Breast epithelium (tissue), 4 donors: ENCODE measurements at regions not wholly inside any gene's neighbourhood (a gene's known extent, or its start where the extent isn't known, plus 50 kb on each side); places are given as distances from the start of the nearest gene placed in this dataset.

Experiments used
- DNase-seq, 2 donors: peaks; one replicate each; pipeline ENCODE4 v3.0.0-alpha.2; 2019; ENCODE audit warnings: low spot score in 2 of 2
- H3K27ac ChIP-seq, 2 donors: fragments of 200-600 bp; sonication (generic) in 1 of 2; one replicate each; pipeline ENCODE4 v1.5.1; 2016 to 2019; ENCODE audit warnings: mild to moderate bottlenecking in 1 of 2
- H3K27me3 ChIP-seq, 2 donors: fragments of 200-600 bp; sonication (generic) in 1 of 2; one replicate each; pipeline versions ENCODE4 v1.5.1 to v1.6.0; 2017 to 2019; ENCODE audit warnings: control low read depth in 1 of 2, mild to moderate bottlenecking in 1 of 2
- H3K36me3 ChIP-seq: fragments of 200-600 bp; one replicate; pipeline ENCODE4 v1.5.1; 2019
- H3K4me1 ChIP-seq, 2 donors: fragments of 200-600 bp; sonication (generic); one replicate each; pipeline ENCODE4 v1.5.1; 2016 to 2019; ENCODE audit warnings: control low read depth in 1 of 2
- H3K4me3 ChIP-seq, 3 donors: fragments of 200-600 bp; sonication (generic); 1 replicate in 2 of 3; 2 replicates in 1 of 3; pipeline ENCODE4 v1.5.1; 2016 to 2019; ENCODE audit warnings: mild to moderate bottlenecking in 3 of 3, moderate library complexity in 2 of 3
- H3K9me3 ChIP-seq, 2 donors: fragments of 200-600 bp; sonication (generic) in 1 of 2; one replicate each; pipeline ENCODE4 v1.5.1; 2016 to 2019; ENCODE audit warnings: control low read depth in 1 of 2
- POLR2A ChIP-seq: fragments of 450-650 bp; IDR thresholded peaks from one replicate; pipeline ENCODE4 v1.6.1; 2016; ENCODE audit warnings: antibody characterized with exemption, mild to moderate bottlenecking, moderate library complexity
- POLR2AphosphoS5 ChIP-seq, 3 donors: sonication (generic); formaldehyde crosslinking; IDR thresholded peaks; one replicate each; pipeline ENCODE4 v1.6.1; 2017; ENCODE audit warnings: antibody characterized with exemption in 3 of 3
- intact Hi-C: fragments of 100-400 bp; cut with DNase I; formaldehyde crosslinking; loops from one replicate; pipeline ENCODE4 v1.15.1; 2023; ENCODE audit warnings: low total_unique reads
- TF ChIP-seq, protein P1 (sequence below), 3 donors: fragments of 450-650 bp; IDR thresholded peaks; one replicate each; pipeline ENCODE4 v1.5.1; 2016 to 2017; ENCODE audit warnings: antibody characterized with exemption in 3 of 3, mild to moderate bottlenecking in 3 of 3, moderate library complexity in 3 of 3

GRCh38 chr1:238272145-238272544, 381.4 kb upstream of the ZP4 start:
- H3K4me3 ChIP-seq: no peak overlapping the region
- intact Hi-C loops: no loop called here

GRCh38 chr1:238265866-238266265, 375.1 kb upstream of the ZP4 start:
- Histone ChIP-seq H3K36me3 (no peaks in the 10 kb centered on the region), H3K4me3 (no peak overlapping the region), H3K27me3 (no peaks in the 10 kb centered on the region), H3K4me1 (no peaks in the 10 kb centered on the region), H3K9me3 (no peaks in the 10 kb centered on the region), H3K27ac (no peak overlapping the region)
- no peak for DNase-seq
- intact Hi-C loops: no loop called here
- TF ChIP-seq, protein P1, sequence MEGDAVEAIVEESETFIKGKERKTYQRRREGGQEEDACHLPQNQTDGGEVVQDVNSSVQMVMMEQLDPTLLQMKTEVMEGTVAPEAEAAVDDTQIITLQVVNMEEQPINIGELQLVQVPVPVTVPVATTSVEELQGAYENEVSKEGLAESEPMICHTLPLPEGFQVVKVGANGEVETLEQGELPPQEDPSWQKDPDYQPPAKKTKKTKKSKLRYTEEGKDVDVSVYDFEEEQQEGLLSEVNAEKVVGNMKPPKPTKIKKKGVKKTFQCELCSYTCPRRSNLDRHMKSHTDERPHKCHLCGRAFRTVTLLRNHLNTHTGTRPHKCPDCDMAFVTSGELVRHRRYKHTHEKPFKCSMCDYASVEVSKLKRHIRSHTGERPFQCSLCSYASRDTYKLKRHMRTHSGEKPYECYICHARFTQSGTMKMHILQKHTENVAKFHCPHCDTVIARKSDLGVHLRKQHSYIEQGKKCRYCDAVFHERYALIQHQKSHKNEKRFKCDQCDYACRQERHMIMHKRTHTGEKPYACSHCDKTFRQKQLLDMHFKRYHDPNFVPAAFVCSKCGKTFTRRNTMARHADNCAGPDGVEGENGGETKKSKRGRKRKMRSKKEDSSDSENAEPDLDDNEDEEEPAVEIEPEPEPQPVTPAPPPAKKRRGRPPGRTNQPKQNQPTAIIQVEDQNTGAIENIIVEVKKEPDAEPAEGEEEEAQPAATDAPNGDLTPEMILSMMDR (IDR thresholded peaks at IDR 0.05): no peak
- TF ChIP-seq POLR2A (no peak), POLR2AphosphoS5 (IDR thresholded peaks at IDR 0.05) (no peak)

More at GRCh38 chr1:238272145-238272544, 381.4 kb upstream of the ZP4 start:
- no peak for DNase-seq
- H3K4me1 ChIP-seq: no peaks in the 10 kb centered on the region
- H3K27ac ChIP-seq: no peak overlapping the region
- H3K36me3 ChIP-seq: no peaks in the 10 kb centered on the region
- peaks cover 0 to 13% of the 10 kb centered on the region in 2 donors for H3K9me3 ChIP-seq
- H3K27me3 ChIP-seq: no peaks in the 10 kb centered on the region
- TF ChIP-seq POLR2A (no peak), POLR2AphosphoS5 (IDR thresholded peaks at IDR 0.05) (no peak)
- TF ChIP-seq, protein P1 (IDR thresholded peaks at IDR 0.05): no peak

GRCh38 chr1:238264951-238265350, 374.2 kb upstream of the ZP4 start:
- intact Hi-C loops: no loop called here
- no peak for DNase-seq
- no peaks in the 10 kb centered on the region for H3K4me1 ChIP-seq
- no peaks in the 10 kb centered on the region for H3K9me3 ChIP-seq
- TF ChIP-seq, protein P1 (IDR thresholded peaks at IDR 0.05): no peak
- TF ChIP-seq POLR2AphosphoS5 (IDR thresholded peaks at IDR 0.05) (no peak), POLR2A (no peak)
- no peak overlapping the region for H3K27ac ChIP-seq
- H3K36me3 ChIP-seq: no peaks in the 10 kb centered on the region
- no peak overlapping the region for H3K4me3 ChIP-seq
- no peaks in the 10 kb centered on the region for H3K27me3 ChIP-seq

DNA sequence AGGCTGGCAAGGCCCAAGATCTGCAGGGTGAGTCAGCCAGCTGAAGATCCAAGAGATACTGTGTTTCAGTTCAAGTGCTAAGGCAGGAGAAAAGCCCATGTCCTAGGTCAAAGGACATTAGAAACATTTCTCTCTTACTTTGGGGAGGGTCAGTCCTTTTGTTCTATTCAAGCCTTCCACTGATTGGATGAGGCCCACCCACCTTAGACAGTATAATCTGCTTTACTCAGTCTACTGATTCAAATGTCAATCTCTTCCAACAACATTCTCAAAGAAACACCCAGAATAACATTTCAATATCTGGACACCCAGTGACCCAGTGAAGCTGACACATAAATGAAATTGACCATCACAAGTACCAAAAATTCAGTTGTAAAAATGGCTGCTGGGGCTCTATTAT, 367.8 kb upstream of the ZP4 start:
- TF ChIP-seq POLR2AphosphoS5 (IDR thresholded peaks at IDR 0.05): no peak
- TF ChIP-seq POLR2A: no peak
- TF ChIP-seq, protein P1 (IDR thresholded peaks at IDR 0.05): no peak
- intact Hi-C loops: loop anchor here (5.0 kb wide), 1 partner anchor 136 kb away; no protein-coding TSS in a partner anchor

GRCh38 chr1:238257018-238257621, 366.4 kb upstream of the ZP4 start:
- Histone ChIP-seq H3K27me3 (no peaks in the 10 kb centered on the region), H3K4me1 (no peaks in the 10 kb centered on the region), H3K36me3 (no peaks in the 10 kb centered on the region), H3K4me3 (no peak overlapping the region), H3K9me3 (no peaks in the 10 kb centered on the region), H3K27ac (no peak overlapping the region)
- TF ChIP-seq POLR2AphosphoS5 (IDR thresholded peaks at IDR 0.05) (no peak), POLR2A (no peak)
- TF ChIP-seq, protein P1 (IDR thresholded peaks at IDR 0.05): no peak
- DNase-seq: no peak
- intact Hi-C loops: loop anchor here (5.0 kb wide), 1 partner anchor 135 kb away; no protein-coding TSS in a partner anchor

More for the DNA sequence above, 367.8 kb upstream of the ZP4 start:
- H3K36me3 ChIP-seq: no peaks in the 10 kb centered on the region
- H3K27me3 ChIP-seq: no peaks in the 10 kb centered on the region
- no peak overlapping the region for H3K27ac ChIP-seq
- DNase-seq: no peak
- H3K4me3 ChIP-seq: no peak overlapping the region
- H3K4me1 ChIP-seq: no peaks in the 10 kb centered on the region
- no peaks in the 10 kb centered on the region for H3K9me3 ChIP-seq
